ENCODE measurements at regions not wholly inside any gene's neighbourhood (a gene's known extent, or its start where the extent isn't known, plus 50 kb on each side); places are given as distances from the start of the nearest gene placed in this dataset.

DNA sequence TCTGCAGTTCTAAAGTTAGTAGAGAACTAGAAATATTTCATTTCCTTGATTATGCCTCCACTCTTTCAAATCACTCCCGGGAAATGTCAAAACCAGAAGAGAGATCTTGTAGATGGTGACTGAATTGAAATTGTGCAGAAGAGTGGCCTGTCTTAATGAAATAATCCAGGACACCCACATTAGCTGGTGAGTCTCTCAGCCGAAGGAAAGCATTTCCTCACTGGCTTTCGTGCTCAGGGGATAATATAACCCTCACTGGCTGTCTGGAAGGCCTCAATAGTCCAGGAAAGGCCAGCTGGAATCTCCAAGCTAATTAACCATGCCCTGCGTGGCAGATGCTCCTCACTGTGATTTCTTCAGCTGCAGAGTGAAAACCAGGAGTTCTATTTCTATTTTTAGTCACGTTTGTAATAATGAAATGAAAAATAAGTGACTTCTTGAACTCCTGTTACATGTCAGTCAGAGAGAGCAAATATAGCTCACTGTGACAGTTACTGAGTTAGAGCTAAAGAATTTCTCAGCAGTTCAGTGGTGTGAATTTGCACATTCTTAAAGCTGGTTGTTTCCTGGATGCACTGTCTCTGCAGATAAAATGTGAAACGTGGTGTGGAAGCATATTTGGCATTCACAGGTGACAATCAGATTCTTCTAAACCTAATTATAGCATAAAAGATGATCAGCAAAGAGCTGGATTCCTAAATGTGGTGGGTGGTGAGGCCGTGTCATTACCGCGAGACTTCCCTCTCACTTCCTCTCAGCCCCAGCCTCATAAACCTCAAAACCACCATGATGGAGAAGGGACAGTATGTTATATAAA lies 211.7 kb downstream of the LMBRD1 start:
- TF ChIP-seq, protein P1, sequence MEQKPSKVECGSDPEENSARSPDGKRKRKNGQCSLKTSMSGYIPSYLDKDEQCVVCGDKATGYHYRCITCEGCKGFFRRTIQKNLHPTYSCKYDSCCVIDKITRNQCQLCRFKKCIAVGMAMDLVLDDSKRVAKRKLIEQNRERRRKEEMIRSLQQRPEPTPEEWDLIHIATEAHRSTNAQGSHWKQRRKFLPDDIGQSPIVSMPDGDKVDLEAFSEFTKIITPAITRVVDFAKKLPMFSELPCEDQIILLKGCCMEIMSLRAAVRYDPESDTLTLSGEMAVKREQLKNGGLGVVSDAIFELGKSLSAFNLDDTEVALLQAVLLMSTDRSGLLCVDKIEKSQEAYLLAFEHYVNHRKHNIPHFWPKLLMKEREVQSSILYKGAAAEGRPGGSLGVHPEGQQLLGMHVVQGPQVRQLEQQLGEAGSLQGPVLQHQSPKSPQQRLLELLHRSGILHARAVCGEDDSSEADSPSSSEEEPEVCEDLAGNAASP (IDR thresholded peaks at IDR 0.05): no peak
- no peak for TF ChIP-seq FOXA1 (IDR thresholded peaks at IDR 0.05; ENCODE audit: borderline replicate concordance)
- TF ChIP-seq ZNF232 (CRISPR knock-in tag; IDR thresholded peaks at IDR 0.05): no peak
